ENCODE measurements at regions not wholly inside any gene's neighbourhood (a gene's known extent, or its start where the extent isn't known, plus 50 kb on each side); places are given as distances from the start of the nearest gene placed in this dataset.
A peak's percentile ranks its signal among the peaks of the same experiment; 100 is the strongest.

DNA sequence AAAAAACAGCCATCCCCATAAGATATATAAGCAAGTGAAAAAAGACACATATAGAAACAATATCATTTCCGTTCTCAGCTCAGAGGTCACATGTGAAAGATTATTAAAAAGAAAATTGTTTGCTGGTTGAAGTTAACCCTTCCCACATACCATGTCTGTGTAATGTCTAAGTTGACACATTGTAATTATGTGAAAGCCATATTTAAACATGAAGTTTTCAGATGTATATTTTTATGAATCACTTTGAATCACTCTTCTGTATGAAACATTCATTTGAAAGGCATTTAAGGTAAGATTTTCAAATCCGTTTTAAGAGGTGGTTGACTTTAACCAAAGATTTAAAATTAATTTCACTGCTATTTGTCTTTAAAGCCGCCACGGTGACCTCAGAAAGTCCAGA, 441.9 kb downstream of the RND3 start:
- H3K9me3 ChIP-seq (ENCODE audit: control insufficient read depth, low read depth, low read length) = no peaks in the 10 kb centered on the region
- 89% methylated on average over 1 of the region's 4 CpGs for WGBS (ENCODE audit: insufficient coverage, low lambda C conversion rate)

DNA sequence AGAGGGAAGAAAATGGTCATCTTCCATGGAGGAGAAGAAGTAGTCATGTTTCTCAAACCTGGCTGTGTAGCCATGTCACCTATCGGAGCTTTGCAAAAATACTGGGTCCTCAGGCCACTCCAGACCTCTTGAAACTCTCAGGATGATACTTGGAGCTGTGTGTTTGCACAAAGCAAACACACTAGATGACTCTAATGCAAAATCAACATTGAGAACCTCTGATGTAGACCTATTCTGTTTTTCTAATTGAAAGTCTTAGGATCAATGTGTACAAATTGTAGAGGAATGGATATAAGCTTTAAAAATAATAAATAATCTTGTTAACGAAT, 444.3 kb downstream of the RND3 start:
- Histone ChIP-seq H3K4me1 (ENCODE audit: control insufficient read depth, insufficient read depth, low read length) (no peaks in the 10 kb centered on the region), H3K27me3 (ENCODE audit: control insufficient read depth, insufficient read depth, low read length) (no peaks in the 10 kb centered on the region), H3K9me3 (ENCODE audit: control insufficient read depth, low read depth, low read length) (no peaks in the 10 kb centered on the region), H3K36me3 (ENCODE audit: control insufficient read depth, insufficient read depth, low read length) (no peaks in the 10 kb centered on the region), H3K27ac (ENCODE audit: low read length) (no peak overlapping the region), H3K4me3 (ENCODE audit: low read length) (no peak overlapping the region)
- 83% methylated on average over 1 of the region's 2 CpGs for WGBS (ENCODE audit: insufficient coverage, low lambda C conversion rate)
- no peak for DNase-seq

More for the DNA sequence above, 441.9 kb downstream of the RND3 start:
- Histone ChIP-seq H3K4me1 (ENCODE audit: control insufficient read depth, insufficient read depth, low read length) (no peaks in the 10 kb centered on the region), H3K4me3 (ENCODE audit: low read length) (no peak overlapping the region), H3K36me3 (ENCODE audit: control insufficient read depth, insufficient read depth, low read length) (no peaks in the 10 kb centered on the region), H3K27me3 (ENCODE audit: control insufficient read depth, insufficient read depth, low read length) (no peaks in the 10 kb centered on the region), H3K27ac (ENCODE audit: low read length) (no peak overlapping the region)
- DNase-seq = no peak

DNA sequence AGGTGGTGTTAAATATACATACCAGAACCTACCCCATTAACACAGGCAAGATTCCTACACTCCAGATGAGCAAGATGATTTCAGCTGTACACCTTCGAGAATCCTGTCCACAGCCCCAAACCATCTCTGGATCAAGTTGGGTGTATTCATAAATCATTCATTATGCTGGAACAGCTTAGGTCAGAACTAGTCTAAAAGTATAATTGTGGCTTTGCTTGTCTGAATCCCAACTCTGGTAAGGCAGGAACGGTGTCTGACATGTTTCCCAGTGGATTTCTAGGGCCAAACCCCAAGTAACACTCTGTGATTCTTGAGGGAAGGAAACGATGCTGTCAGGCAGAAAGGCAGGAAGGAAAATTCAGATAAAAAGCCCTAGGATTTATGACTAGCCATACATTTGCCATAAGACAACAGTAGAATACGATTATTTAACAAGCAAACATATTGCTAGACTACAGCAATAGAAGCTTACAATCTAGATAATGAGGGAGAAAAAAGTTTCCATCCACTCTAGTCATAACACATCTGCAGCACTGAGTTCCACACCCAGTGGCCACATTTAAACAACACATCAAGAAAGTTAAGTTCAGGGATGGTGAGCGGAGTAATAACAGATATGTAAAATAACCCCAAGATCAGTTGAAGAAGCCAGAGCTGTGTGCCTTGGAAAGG, 444.8 kb downstream of the RND3 start:
- WGBS (ENCODE audit: insufficient coverage, low lambda C conversion rate) = 100% methylated on average over 2 of the region's 5 CpGs
- Histone ChIP-seq H3K36me3 (ENCODE audit: control insufficient read depth, insufficient read depth, low read length) (no peaks in the 10 kb centered on the region), H3K27me3 (ENCODE audit: control insufficient read depth, insufficient read depth, low read length) (no peaks in the 10 kb centered on the region), H3K4me1 (ENCODE audit: control insufficient read depth, insufficient read depth, low read length) (no peaks in the 10 kb centered on the region), H3K9me3 (ENCODE audit: control insufficient read depth, low read depth, low read length) (no peaks in the 10 kb centered on the region), H3K27ac (ENCODE audit: low read length) (no peak overlapping the region), H3K4me3 (ENCODE audit: low read length) (no peak overlapping the region)
- DNase-seq = peak in 1 of 2 donors; percentile 26

DNA sequence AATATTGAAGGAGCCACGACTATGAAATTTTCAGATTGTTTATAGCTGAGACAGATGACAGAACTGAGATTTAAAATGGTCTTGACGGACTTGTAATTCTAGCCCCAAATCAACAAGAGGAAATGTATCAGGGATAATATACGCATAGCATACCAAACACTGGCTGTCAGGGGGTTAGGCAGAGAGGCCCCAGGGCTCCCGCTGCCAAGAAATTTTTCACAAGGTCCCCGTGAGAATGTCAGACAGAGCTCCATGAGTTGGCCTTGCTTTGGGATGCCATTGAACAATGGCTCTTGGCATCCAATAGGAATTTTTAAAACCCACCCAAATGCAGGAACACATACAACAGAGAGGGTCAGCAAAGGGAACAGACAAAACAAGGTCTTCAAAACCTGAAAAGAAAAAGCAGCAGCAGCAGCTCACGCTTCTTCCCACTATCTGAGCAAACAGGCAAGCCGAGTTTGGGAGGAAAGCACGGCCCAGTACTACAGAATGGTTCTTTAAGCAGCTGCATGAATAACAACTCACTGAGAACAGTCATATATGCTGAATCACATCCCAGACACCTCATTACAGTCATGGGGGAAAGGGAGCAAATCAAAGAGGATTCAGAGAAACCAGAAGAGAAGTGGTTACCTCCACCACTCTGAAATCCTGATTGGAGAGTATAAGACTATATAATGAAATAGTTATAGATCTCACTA, 445.6 kb downstream of the RND3 start:
- H3K4me1 ChIP-seq (ENCODE audit: control insufficient read depth, insufficient read depth, low read length) = no peaks in the 10 kb centered on the region
- DNase-seq = no peak
- WGBS (ENCODE audit: insufficient coverage, low lambda C conversion rate) = 83% methylated on average over 1 of the region's 8 CpGs
- H3K36me3 ChIP-seq (ENCODE audit: control insufficient read depth, insufficient read depth, low read length) = no peaks in the 10 kb centered on the region
- H3K27me3 ChIP-seq (ENCODE audit: control insufficient read depth, insufficient read depth, low read length) = no peaks in the 10 kb centered on the region
- H3K27ac ChIP-seq (ENCODE audit: low read length) = no peak overlapping the region
- no peaks in the 10 kb centered on the region for H3K9me3 ChIP-seq (ENCODE audit: control insufficient read depth, low read depth, low read length)
- no peak overlapping the region for H3K4me3 ChIP-seq (ENCODE audit: low read length)

DNA sequence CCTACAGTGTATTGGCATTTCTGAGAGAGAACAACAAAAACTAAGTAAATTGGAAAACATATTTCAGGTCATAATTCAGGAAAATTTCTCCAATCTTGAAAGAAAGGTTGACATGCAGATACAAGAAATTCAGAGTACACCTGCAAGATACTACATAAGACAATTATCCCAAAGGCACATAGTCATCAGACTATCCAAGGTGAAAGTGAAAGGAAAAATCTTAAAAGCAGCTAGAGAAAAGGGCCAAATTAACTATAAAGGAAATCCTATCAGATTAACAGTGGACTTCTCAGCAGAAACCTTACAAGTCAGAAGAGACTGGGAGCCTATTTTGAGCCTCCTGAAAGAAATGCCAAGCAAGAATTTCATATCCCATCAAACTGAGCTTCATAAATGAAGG, 449.0 kb upstream of the MMADHC start:
- no peaks in the 10 kb centered on the region for H3K36me3 ChIP-seq (ENCODE audit: control insufficient read depth, insufficient read depth, low read length)
- H3K9me3 ChIP-seq (ENCODE audit: control insufficient read depth, low read depth, low read length) = no peaks in the 10 kb centered on the region
- no peaks in the 10 kb centered on the region for H3K27me3 ChIP-seq (ENCODE audit: control insufficient read depth, insufficient read depth, low read length)
- H3K27ac ChIP-seq (ENCODE audit: low read length) = no peak overlapping the region
- H3K4me1 ChIP-seq (ENCODE audit: control insufficient read depth, insufficient read depth, low read length) = no peaks in the 10 kb centered on the region
- H3K4me3 ChIP-seq (ENCODE audit: low read length) = no peak overlapping the region
- no peak for DNase-seq

DNA sequence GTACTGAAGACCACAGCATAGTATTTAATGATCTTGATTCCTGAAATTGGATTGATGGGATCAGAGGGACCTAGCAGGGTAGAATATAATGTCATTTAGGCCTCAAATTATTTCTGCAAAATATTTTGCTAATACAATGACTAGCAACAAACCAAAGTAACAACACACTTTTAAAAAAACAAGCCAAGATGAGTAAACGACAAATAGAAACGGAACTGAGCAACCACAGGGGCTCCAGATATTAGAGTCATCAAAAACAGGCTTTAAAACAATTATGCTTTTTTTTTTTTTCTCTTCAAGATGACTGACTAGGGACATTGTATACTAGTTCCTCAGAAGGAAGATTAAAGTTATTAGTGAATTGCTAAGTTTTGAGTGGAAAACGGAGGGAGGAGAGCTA, 447.1 kb upstream of the MMADHC start:
- 100% methylated on average over 2 of the region's 3 CpGs for WGBS (ENCODE audit: insufficient coverage, low lambda C conversion rate)
- Histone ChIP-seq H3K9me3 (ENCODE audit: control insufficient read depth, low read depth, low read length) (no peaks in the 10 kb centered on the region), H3K27ac (ENCODE audit: low read length) (no peak overlapping the region), H3K27me3 (ENCODE audit: control insufficient read depth, insufficient read depth, low read length) (no peaks in the 10 kb centered on the region), H3K4me1 (ENCODE audit: control insufficient read depth, insufficient read depth, low read length) (no peaks in the 10 kb centered on the region), H3K36me3 (ENCODE audit: control insufficient read depth, insufficient read depth, low read length) (no peaks in the 10 kb centered on the region), H3K4me3 (ENCODE audit: low read length) (no peak overlapping the region)
- DNase-seq = no peak

DNA sequence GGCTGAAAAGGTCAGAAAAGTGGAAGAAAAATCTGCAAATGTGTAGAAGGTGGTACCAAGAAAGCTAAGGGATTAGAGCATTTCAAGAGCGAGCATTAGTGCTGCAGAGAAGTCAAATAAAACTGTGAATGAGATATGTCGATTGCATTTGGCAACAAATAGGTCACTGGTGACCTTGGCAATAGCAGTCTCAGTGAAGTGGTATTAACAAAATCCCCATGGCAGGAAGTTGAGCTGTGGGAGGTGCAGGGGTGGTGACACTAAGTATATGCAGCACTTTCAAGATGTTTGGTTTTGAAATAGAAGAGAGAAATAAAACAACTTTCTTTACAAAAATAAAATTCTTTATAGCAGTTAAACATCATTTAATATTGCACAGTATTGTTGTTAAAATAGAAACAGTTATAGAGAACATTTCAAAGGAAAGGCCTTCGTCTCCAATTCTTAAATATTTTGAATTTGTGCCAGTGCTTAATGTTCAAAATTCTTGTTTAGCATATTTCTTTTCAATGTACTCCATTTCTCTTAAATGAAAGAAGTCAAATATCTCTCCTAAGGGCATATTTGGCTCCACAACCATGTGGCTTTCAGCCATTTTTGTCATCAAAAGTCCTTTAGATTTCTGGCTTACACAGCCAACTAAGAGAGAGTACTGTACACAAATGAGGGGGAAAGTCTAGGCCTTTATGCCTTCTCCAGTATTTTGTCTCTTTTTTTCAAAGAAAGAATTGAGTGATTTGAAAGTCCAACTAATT, 443.0 kb upstream of the MMADHC start:
- H3K4me3 ChIP-seq (ENCODE audit: low read length) = no peak overlapping the region
- no peaks in the 10 kb centered on the region for H3K36me3 ChIP-seq (ENCODE audit: control insufficient read depth, insufficient read depth, low read length)
- WGBS (ENCODE audit: insufficient coverage, low lambda C conversion rate) = 65% methylated on average over 2 of the region's 3 CpGs
- H3K27ac ChIP-seq (ENCODE audit: low read length) = no peak overlapping the region
- no peak for DNase-seq
- H3K27me3 ChIP-seq (ENCODE audit: control insufficient read depth, insufficient read depth, low read length) = no peaks in the 10 kb centered on the region
- H3K4me1 ChIP-seq (ENCODE audit: control insufficient read depth, insufficient read depth, low read length) = no peaks in the 10 kb centered on the region
- no peaks in the 10 kb centered on the region for H3K9me3 ChIP-seq (ENCODE audit: control insufficient read depth, low read depth, low read length)

DNA sequence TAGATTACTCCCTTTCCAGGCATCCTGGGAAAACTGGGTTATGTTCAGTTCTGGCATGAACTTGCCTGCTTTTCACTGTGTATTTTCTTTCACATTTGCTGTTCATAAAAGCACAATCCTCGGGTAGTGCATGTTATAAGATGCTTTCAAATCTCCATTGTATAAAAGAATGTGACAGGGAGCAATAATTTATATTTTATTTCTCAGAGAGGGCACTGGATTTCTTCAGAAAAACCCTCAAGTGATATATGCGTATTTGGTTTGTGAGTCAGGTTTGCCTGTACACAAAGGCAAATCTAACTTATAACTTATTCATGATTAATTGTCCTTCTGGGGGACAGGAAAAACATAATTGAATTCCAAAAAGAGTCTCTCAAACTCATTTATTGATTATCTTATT, 440.7 kb upstream of the MMADHC start:
- H3K27ac ChIP-seq (ENCODE audit: low read length) = no peak overlapping the region
- H3K27me3 ChIP-seq (ENCODE audit: control insufficient read depth, insufficient read depth, low read length) = no peaks in the 10 kb centered on the region
- no peaks in the 10 kb centered on the region for H3K4me1 ChIP-seq (ENCODE audit: control insufficient read depth, insufficient read depth, low read length)
- H3K9me3 ChIP-seq (ENCODE audit: control insufficient read depth, low read depth, low read length) = no peaks in the 10 kb centered on the region
- no peak overlapping the region for H3K4me3 ChIP-seq (ENCODE audit: low read length)
- H3K36me3 ChIP-seq (ENCODE audit: control insufficient read depth, insufficient read depth, low read length) = no peaks in the 10 kb centered on the region
- WGBS (ENCODE audit: insufficient coverage, low lambda C conversion rate) = no CpG with 5 or more reads among the region's 2 CpGs
- DNase-seq = no peak

DNA sequence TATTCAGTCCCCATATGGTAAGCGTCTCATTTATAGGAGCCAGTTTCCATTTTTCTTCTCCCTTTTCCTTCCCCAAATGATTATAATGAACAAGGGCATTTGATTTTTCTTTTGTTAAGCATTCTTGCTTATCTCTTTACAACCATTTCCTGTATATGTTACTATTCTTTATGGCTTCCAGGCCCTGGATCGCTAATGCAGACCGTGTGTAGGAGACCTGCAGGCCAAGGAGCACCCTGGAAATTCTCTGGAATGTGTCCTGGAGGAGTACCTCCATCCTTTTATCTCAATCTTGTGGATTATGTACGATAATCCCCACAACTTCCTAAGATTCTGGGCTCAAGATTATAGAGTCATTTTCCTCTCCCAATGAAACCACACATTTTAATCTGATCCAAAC, 439.6 kb upstream of the MMADHC start:
- WGBS (ENCODE audit: insufficient coverage, low lambda C conversion rate) = 56% methylated on average over 2 of the region's 4 CpGs
- Histone ChIP-seq H3K4me1 (ENCODE audit: control insufficient read depth, insufficient read depth, low read length) (no peaks in the 10 kb centered on the region), H3K9me3 (ENCODE audit: control insufficient read depth, low read depth, low read length) (no peaks in the 10 kb centered on the region), H3K27ac (ENCODE audit: low read length) (no peak overlapping the region), H3K36me3 (ENCODE audit: control insufficient read depth, insufficient read depth, low read length) (no peaks in the 10 kb centered on the region), H3K4me3 (ENCODE audit: low read length) (no peak overlapping the region), H3K27me3 (ENCODE audit: control insufficient read depth, insufficient read depth, low read length) (no peaks in the 10 kb centered on the region)
- no peak for DNase-seq

DNA sequence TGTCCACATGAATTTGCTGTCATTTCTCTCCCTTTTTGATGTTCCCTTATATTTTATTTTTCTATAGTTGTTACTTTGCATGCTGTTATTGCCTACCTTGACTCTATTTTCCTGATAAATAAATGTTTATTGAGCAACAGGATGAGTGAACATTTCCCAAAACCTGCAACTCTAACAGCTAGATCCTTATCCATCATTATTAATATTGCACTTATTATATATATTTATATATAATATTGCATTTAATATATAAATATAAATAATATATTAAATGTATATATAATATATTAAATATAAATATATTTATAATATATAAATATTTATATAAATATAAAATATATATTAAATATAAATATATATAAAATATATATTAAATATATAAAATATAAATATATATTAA, 436.1 kb upstream of the MMADHC start:
- Histone ChIP-seq H3K9me3 (ENCODE audit: control insufficient read depth, low read depth, low read length) (no peaks in the 10 kb centered on the region), H3K27me3 (ENCODE audit: control insufficient read depth, insufficient read depth, low read length) (no peaks in the 10 kb centered on the region), H3K4me3 (ENCODE audit: low read length) (no peak overlapping the region), H3K36me3 (ENCODE audit: control insufficient read depth, insufficient read depth, low read length) (no peaks in the 10 kb centered on the region), H3K4me1 (ENCODE audit: control insufficient read depth, insufficient read depth, low read length) (no peaks in the 10 kb centered on the region), H3K27ac (ENCODE audit: low read length) (no peak overlapping the region)
- DNase-seq = no peak

DNA sequence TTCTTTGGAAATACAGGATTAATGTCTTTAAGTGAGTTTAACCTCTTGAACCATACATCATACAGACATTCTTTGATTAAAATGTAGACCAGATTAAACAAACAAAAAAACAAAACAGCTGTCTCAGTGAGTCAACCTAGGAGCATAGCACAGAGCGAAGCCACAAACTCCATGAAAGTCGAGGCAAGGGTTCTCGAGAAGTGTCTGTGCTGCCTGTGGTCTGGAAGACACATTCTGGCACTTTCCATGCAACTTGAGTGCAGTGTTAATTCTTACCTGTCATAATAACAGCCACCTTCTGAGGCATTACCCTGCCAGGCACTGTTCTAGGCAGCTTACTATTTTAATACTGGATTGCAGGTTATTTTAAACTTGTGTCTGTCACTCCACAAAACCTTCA, 435.5 kb upstream of the MMADHC start:
- H3K9me3 ChIP-seq (ENCODE audit: control insufficient read depth, low read depth, low read length) = no peaks in the 10 kb centered on the region
- no peak overlapping the region for H3K27ac ChIP-seq (ENCODE audit: low read length)

More for the DNA sequence above, 435.5 kb upstream of the MMADHC start:
- WGBS (ENCODE audit: insufficient coverage, low lambda C conversion rate) = no CpG with 5 or more reads among the region's 3 CpGs
- Histone ChIP-seq H3K36me3 (ENCODE audit: control insufficient read depth, insufficient read depth, low read length) (no peaks in the 10 kb centered on the region), H3K27me3 (ENCODE audit: control insufficient read depth, insufficient read depth, low read length) (no peaks in the 10 kb centered on the region), H3K4me3 (ENCODE audit: low read length) (no peak overlapping the region), H3K4me1 (ENCODE audit: control insufficient read depth, insufficient read depth, low read length) (no peaks in the 10 kb centered on the region)
- DNase-seq = no peak
